ENCODE measurements at regions not wholly inside any gene's neighbourhood (a gene's known extent, or its start where the extent isn't known, plus 50 kb on each side); places are given as distances from the start of the nearest gene placed in this dataset.

- Histone ChIP-seq H3K27me3 (ENCODE audit: control insufficient read depth, low read length) (peaks cover 9% of the 10 kb centered on the region; the same call in 1 of the 2 replicates), H3K4me3 (ENCODE audit: low read length) (no peak overlapping the region), H3K79me2 (ENCODE audit: control insufficient read depth, low read length) (no peaks in the 10 kb centered on the region), H3K27ac (ENCODE audit: low read depth, low read length) (no peak overlapping the region), H3K4me2 (ENCODE audit: low read length) (no peak overlapping the region), H3F3A (ENCODE audit: control insufficient read depth, insufficient read depth) (no peaks in the 10 kb centered on the region), H3K4me1 (ENCODE audit: control insufficient read depth, low read length) (no peaks in the 10 kb centered on the region), H3K9me2 (replicated peaks; ENCODE audit: control insufficient read depth, low read length) (no peaks in the 10 kb centered on the region), H3K9me3 (ENCODE audit: control insufficient read depth, insufficient read depth, low read length) (no peaks in the 10 kb centered on the region), H4K20me1 (ENCODE audit: control insufficient read depth, insufficient read depth, low read depth, low read length) (no peaks in the 10 kb centered on the region), H3K36me3 (ENCODE audit: control insufficient read depth, low read length) (no peaks in the 10 kb centered on the region)
- TF ChIP-seq EZH2phosphoT487 (IDR thresholded peaks at IDR 0.05; ENCODE audit: borderline replicate concordance, low read length) = no peak
- TF ChIP-seq CTCF (IDR thresholded peaks at IDR 0.05; ENCODE audit: low read depth, low read length, poor library complexity, severe bottlenecking) = no peak
These were observed 65.9 kb upstream of the NTRK3 start for GRCh38 chr15:88322461-88322860.

- Histone ChIP-seq H3K79me2 (ENCODE audit: control insufficient read depth, low read length) (no peaks in the 10 kb centered on the region), H3K4me2 (ENCODE audit: low read length) (no peak overlapping the region), H3F3A (ENCODE audit: control insufficient read depth, insufficient read depth) (no peaks in the 10 kb centered on the region), H3K27me3 (ENCODE audit: control insufficient read depth, low read length) (peaks cover 9% of the 10 kb centered on the region; the same call in 1 of the 2 replicates), H3K27ac (ENCODE audit: low read depth, low read length) (no peak overlapping the region), H4K20me1 (ENCODE audit: control insufficient read depth, insufficient read depth, low read depth, low read length) (no peaks in the 10 kb centered on the region), H3K4me1 (ENCODE audit: control insufficient read depth, low read length) (no peaks in the 10 kb centered on the region), H3K36me3 (ENCODE audit: control insufficient read depth, low read length) (no peaks in the 10 kb centered on the region), H3K9me3 (ENCODE audit: control insufficient read depth, insufficient read depth, low read length) (no peaks in the 10 kb centered on the region), H3K4me3 (ENCODE audit: low read length) (no peak overlapping the region), H3K9me2 (replicated peaks; ENCODE audit: control insufficient read depth, low read length) (no peaks in the 10 kb centered on the region)
- TF ChIP-seq CTCF (IDR thresholded peaks at IDR 0.05; ENCODE audit: low read depth, low read length, poor library complexity, severe bottlenecking) = no peak
- no peak for TF ChIP-seq EZH2phosphoT487 (IDR thresholded peaks at IDR 0.05; ENCODE audit: borderline replicate concordance, low read length)
These were observed 64.7 kb upstream of the NTRK3 start for GRCh38 chr15:88321271-88321670.

- H3K9me3 ChIP-seq (ENCODE audit: control insufficient read depth, insufficient read depth, low read length) = no peaks in the 10 kb centered on the region
- H3K9me2 ChIP-seq (replicated peaks; ENCODE audit: control insufficient read depth, low read length) = no peaks in the 10 kb centered on the region
- H3K4me3 ChIP-seq (ENCODE audit: low read length) = no peak overlapping the region
- no peaks in the 10 kb centered on the region for H3K36me3 ChIP-seq (ENCODE audit: control insufficient read depth, low read length)
- TF ChIP-seq EZH2phosphoT487 (IDR thresholded peaks at IDR 0.05; ENCODE audit: borderline replicate concordance, low read length) (no peak), CTCF (IDR thresholded peaks at IDR 0.05; ENCODE audit: low read depth, low read length, poor library complexity, severe bottlenecking) (no peak)
- peaks cover 6% of the 10 kb centered on the region; the same call in 1 of the 2 replicates for H3K27me3 ChIP-seq (ENCODE audit: control insufficient read depth, low read length)
- H3K79me2 ChIP-seq (ENCODE audit: control insufficient read depth, low read length) = no peaks in the 10 kb centered on the region
- no peaks in the 10 kb centered on the region for H4K20me1 ChIP-seq (ENCODE audit: control insufficient read depth, insufficient read depth, low read depth, low read length)
- H3K4me1 ChIP-seq (ENCODE audit: control insufficient read depth, low read length) = no peaks in the 10 kb centered on the region
- no peaks in the 10 kb centered on the region for H3F3A ChIP-seq (ENCODE audit: control insufficient read depth, insufficient read depth)
- H3K27ac ChIP-seq (ENCODE audit: low read depth, low read length) = no peak overlapping the region
- no peak overlapping the region for H3K4me2 ChIP-seq (ENCODE audit: low read length)
These were observed 60.0 kb upstream of the NTRK3 start for GRCh38 chr15:88316586-88316985.

Measured in DOHH2 (cell line).